GM10266 (cell line): ENCODE measurements at regions not wholly inside any gene's neighbourhood (a gene's known extent, or its start where the extent isn't known, plus 50 kb on each side); places are given as distances from the start of the nearest gene placed in this dataset.

Experiments
- DNase-seq: peaks from one replicate; pipeline ENCODE4 v3.0.0; 2012; ENCODE audit errors: extremely low spot score
- CTCF ChIP-seq: IDR thresholded peaks from 2 replicates; pipeline ENCODE4 v1.5.1; 2012; ENCODE audit warnings: mild to moderate bottlenecking, low read depth; ENCODE audit not compliant: control insufficient read depth, insufficient read depth; ENCODE audit errors: missing control alignments

GRCh38 chr1:116257836-116258235 is 115.2 kb upstream of the ATP1A1 start:
- DNase-seq = no peak
- TF ChIP-seq CTCF = no peak

GRCh38 chr1:116258668-116259419 is 114.2 kb upstream of the ATP1A1 start:
- no peak for DNase-seq
- TF ChIP-seq CTCF = no peak

- no peak for TF ChIP-seq CTCF
- DNase-seq = no peak
Observed at GRCh38 chr1:116259663-116260062, 113.4 kb upstream of the ATP1A1 start.

GRCh38 chr1:116260115-116260514 is 112.9 kb upstream of the ATP1A1 start:
- no peak for DNase-seq
- TF ChIP-seq CTCF = no peak

GRCh38 chr1:116260621-116261020 is 112.4 kb upstream of the ATP1A1 start:
- DNase-seq = no peak
- no peak for TF ChIP-seq CTCF

- no peak for DNase-seq
- TF ChIP-seq CTCF = no peak
Observed at GRCh38 chr1:116261227-116261626, 111.8 kb upstream of the ATP1A1 start.

- no peak for DNase-seq
- no peak for TF ChIP-seq CTCF
Observed at GRCh38 chr1:116262207-116262994, 110.6 kb upstream of the ATP1A1 start.
